Stimulated activated naive B cell treated with anti-CD40 and anti-IgM and Interleukin-4, amounts not matched to agents 10 μg/mL and 1 μg/mL and 100 μg/mL, for 72 hours (primary cell): ENCODE measurements at regions not wholly inside any gene's neighbourhood (a gene's known extent, or its start where the extent isn't known, plus 50 kb on each side); places are given as distances from the start of the nearest gene placed in this dataset.
"Not testable (repeated sequence)": the region's sequence is repeated elsewhere in the genome, so short reads cannot be mapped to it uniquely, and the experiment has no call there.

ENCODE experiments used
- ATAC-seq, 2 donors: fragments of 150-1000 bp; cut with Tn5 transposase; replicated peaks; 2 replicates each; pipeline ENCODE4 v1.10.0; 2021; ENCODE audit warnings: moderate library complexity in 1 of 2
- DNase-seq: peaks from one replicate; pipeline ENCODE4 v3.0.0; 2021
- H3K27ac Mint-ChIP-seq: one replicate; pipeline ENCODE4 v1.8.0; 2022; ENCODE audit warnings: mild to moderate bottlenecking, mixed read lengths
- H3K27me3 Mint-ChIP-seq, 2 donors: one replicate each; pipeline ENCODE4 v1.8.0; 2022; ENCODE audit warnings: mixed read lengths in 2 of 2
- H3K36me3 Mint-ChIP-seq, 2 donors: one replicate each; pipeline ENCODE4 v1.8.0; 2022; ENCODE audit warnings: mixed read lengths in 2 of 2, mild to moderate bottlenecking in 1 of 2
- H3K4me1 Mint-ChIP-seq, 2 donors: one replicate each; pipeline ENCODE4 v1.8.0; 2022; ENCODE audit warnings: mixed read lengths in 2 of 2, mild to moderate bottlenecking in 1 of 2
- H3K4me3 Mint-ChIP-seq, 2 donors: one replicate each; pipeline ENCODE4 v1.8.0; 2022; ENCODE audit warnings: mild to moderate bottlenecking in 2 of 2, mixed read lengths in 2 of 2, moderate library complexity in 1 of 2
- H3K9me3 Mint-ChIP-seq, 2 donors: one replicate each; pipeline ENCODE4 v1.8.0; 2022; ENCODE audit warnings: mixed read lengths in 2 of 2, mild to moderate bottlenecking in 1 of 2

DNA sequence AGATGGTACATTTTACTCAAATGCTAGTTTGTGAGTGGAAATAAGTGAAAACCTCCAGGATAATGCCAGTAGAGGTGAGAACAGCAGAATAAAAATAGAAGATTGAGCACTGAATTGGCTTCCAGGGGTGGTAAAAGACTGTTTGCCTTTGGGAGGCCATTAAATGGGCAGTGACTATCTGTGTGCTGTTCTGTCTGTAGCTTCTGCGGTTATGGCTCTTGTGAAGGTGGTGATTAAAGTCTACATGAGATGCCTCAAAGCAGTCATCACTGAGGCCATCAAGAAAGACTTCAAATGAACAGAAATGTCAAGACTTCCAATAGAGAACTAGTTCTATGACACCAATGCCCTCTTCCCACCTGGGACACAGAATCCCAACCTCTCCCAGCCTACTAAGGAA, 108.8 kb downstream of the EFHB start:
- H3K36me3 Mint-ChIP-seq: no peaks in the 10 kb centered on the region

DNA sequence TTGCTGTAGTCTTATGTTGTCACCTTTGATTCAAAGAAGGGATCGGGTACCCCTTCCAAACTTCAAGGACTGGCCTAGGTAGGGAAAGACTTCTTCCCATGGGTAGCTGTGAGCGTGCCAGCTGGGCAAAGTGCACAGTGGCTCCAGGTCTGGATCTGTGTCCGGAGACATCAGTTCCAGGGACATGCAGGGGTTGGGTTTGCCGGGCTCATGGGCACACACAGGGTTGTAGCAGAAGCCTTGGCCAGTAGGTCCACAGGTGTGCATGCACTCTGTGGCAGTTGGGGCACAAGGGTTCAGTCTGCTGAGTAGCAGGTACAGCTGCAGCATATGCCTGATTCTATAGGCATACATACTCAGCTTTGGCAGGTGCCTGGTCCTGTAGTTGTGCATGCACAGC, 111.2 kb downstream of the EFHB start:
- Mint-ChIP-seq H3K4me1 (no peaks in the 10 kb centered on the region), H3K9me3 (peaks cover 13 to 15% of the 10 kb centered on the region in 2 donors), H3K27me3 (no peaks in the 10 kb centered on the region), H3K27ac (no peak overlapping the region), H3K36me3 (no peaks in the 10 kb centered on the region), H3K4me3 (no peak overlapping the region)
- ATAC-seq (no peak), DNase-seq (no peak)

More for the DNA sequence above, 108.8 kb downstream of the EFHB start:
- DNase-seq: no peak
- no peak overlapping the region for H3K4me3 Mint-ChIP-seq
- no peak for ATAC-seq
- no peaks in the 10 kb centered on the region for H3K4me1 Mint-ChIP-seq
- no peak overlapping the region for H3K27ac Mint-ChIP-seq
- H3K9me3 Mint-ChIP-seq: peaks cover 13 to 14% of the 10 kb centered on the region in 2 donors
- H3K27me3 Mint-ChIP-seq: no peaks in the 10 kb centered on the region

DNA sequence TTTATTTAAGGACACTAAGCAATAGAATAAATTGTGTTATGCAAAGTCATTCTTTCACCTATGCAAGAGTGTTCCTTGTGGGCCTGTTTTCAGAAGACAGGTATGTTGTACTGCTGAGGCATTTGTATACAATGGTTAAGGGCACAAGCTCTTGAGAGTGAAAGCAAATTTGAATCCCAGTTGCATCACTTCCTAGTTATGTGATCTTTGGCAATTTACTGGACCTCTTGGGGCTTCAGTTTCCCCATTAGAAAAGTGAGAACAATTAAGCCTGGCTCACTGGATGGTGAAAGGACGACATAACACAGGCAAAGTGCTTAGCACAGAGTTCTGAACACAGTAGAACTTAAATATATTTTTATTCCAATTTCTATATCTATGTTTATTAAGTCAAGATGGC, 117.4 kb downstream of the EFHB start:
- H3K9me3 Mint-ChIP-seq: peaks cover 0 to 5% of the 10 kb centered on the region in 2 donors
- H3K4me3 Mint-ChIP-seq: no peak overlapping the region
- no peaks in the 10 kb centered on the region for H3K36me3 Mint-ChIP-seq
- H3K4me1 Mint-ChIP-seq: no peaks in the 10 kb centered on the region
- ATAC-seq (no peak), DNase-seq (no peak)
- no peaks in the 10 kb centered on the region for H3K27me3 Mint-ChIP-seq
- H3K27ac Mint-ChIP-seq: no peak overlapping the region

DNA sequence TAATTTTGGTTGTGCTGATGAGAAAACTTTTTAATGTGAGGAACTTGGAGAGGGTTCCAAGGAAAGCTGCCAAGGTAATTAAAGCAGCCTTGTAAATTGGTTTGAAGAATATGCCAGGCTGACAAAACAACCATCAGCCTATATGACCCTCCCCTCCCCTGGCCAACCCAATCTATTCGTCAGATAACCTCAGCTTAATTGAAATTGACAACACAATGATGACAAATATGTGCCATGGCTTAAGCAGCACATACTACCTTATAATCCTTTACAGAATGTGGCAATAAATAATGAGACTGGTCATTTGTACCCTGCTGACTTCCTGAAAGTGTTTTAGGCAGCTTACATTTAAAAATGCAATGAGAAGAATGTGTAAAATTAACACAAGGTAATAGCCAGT, 118.2 kb downstream of the EFHB start:
- Mint-ChIP-seq H3K9me3 (peaks cover 0 to 1% of the 10 kb centered on the region in 2 donors), H3K4me1 (no peaks in the 10 kb centered on the region), H3K27ac (no peak overlapping the region), H3K4me3 (no peak overlapping the region), H3K27me3 (no peaks in the 10 kb centered on the region), H3K36me3 (no peaks in the 10 kb centered on the region)
- DNase-seq: no peak
- no peak for ATAC-seq

DNA sequence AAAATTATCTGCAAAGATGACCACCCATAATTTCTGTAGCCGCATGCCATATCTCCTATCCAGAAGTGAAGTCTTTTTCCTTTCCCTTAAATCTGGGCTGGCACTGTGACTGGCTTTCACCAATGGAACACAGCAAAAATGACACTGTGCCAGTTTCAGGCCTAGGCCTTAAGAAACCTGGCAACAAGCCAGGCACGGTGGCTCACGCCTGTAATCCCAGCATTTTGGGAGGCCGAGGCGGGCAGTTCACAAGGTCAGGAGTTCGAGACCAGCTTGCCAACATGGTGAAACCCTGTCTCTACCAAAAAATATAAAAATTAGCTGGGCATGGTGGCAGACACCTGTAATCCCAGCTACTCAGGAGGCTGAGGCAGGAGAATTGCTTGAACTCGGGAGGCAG, 120.3 kb downstream of the EFHB start:
- not testable (repeated sequence) for H3K9me3 Mint-ChIP-seq, H3K4me1 Mint-ChIP-seq, H3K36me3 Mint-ChIP-seq, H3K27me3 Mint-ChIP-seq, DNase-seq, H3K27ac Mint-ChIP-seq, H3K4me3 Mint-ChIP-seq, ATAC-seq

DNA sequence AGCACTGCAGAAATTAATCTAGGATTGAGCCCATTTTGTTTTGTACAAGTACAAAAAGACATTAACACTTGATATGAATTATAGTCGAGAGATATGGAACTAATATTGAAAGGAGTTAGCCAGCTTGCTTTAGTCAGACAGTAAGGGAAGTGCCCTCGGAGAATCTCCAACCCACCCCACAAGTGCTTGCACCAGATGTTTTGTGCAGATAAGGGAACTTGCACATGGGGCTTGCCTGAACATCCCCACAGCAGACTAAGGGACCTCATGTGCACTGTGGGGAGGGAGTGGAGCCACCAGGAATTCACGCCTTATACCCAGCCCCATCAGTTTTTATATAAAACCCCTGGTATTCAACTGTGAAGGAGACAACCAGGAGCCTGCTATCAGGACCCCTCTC, 122.3 kb downstream of the EFHB start:
- no peaks in the 10 kb centered on the region for H3K4me1 Mint-ChIP-seq
- no peak for ATAC-seq

DNA sequence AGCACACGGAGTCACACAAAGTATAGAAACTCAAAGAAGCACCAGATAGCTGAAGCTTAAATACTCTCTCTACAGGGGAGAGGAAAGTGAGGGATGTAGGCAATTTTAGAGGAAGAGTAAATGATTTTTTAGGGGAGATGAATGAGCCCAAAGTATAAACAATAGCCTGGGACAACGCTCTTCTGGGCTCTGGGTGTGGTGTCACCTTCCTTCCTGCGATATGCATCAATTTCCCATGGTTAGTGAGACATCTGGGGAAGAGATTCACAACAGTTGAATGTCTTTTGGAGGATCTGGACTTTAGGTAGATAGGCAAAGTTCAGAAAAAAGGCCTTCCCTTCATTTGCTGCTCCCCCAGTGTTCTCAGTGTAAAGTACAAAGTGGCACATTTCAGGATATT, 125.2 kb downstream of the EFHB start:
- Mint-ChIP-seq H3K27ac (no peak overlapping the region), H3K9me3 (peaks cover 6% of the 10 kb centered on the region in 2 donors), H3K4me1 (no peaks in the 10 kb centered on the region), H3K36me3 (peaks cover 4 to 6% of the 10 kb centered on the region in 2 donors), H3K27me3 (peaks cover 5 to 7% of the 10 kb centered on the region in 2 donors), H3K4me3 (no peak overlapping the region)
- ATAC-seq: no peak
- no peak for DNase-seq

More for the DNA sequence above, 122.3 kb downstream of the EFHB start:
- Mint-ChIP-seq H3K27me3 (no peaks in the 10 kb centered on the region), H3K36me3 (no peaks in the 10 kb centered on the region), H3K27ac (no peak overlapping the region), H3K9me3 (no peaks in the 10 kb centered on the region), H3K4me3 (no peak overlapping the region)
- DNase-seq: no peak

DNA sequence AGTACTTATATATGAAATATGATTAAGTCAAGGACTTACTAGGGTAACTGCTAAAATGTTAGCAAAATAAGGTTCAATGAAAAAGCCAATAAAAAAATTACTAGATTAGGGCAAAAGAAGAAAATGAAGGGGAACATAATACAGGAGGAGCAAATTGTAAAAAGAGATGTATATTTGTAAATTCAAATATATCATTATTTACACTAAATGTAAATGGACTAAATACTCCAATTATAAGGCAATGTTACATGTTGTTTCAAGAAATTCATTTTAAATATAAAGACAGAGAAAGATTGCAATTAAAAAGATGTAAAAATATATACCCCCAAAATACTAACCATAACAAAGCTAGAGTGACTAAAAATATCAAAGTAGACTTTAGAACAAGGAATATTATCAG, 134.1 kb downstream of the EFHB start:
- peaks cover 4 to 12% of the 10 kb centered on the region in 2 donors for H3K36me3 Mint-ChIP-seq
- H3K9me3 Mint-ChIP-seq: peaks cover 22 to 40% of the 10 kb centered on the region in 2 donors
- H3K4me3 Mint-ChIP-seq: no peak overlapping the region
- no peak for ATAC-seq
- no peak for DNase-seq
- H3K27me3 Mint-ChIP-seq: peaks cover 5 to 14% of the 10 kb centered on the region in 2 donors
- peaks cover 0 to 4% of the 10 kb centered on the region in 2 donors for H3K4me1 Mint-ChIP-seq
- H3K27ac Mint-ChIP-seq: no peak overlapping the region

DNA sequence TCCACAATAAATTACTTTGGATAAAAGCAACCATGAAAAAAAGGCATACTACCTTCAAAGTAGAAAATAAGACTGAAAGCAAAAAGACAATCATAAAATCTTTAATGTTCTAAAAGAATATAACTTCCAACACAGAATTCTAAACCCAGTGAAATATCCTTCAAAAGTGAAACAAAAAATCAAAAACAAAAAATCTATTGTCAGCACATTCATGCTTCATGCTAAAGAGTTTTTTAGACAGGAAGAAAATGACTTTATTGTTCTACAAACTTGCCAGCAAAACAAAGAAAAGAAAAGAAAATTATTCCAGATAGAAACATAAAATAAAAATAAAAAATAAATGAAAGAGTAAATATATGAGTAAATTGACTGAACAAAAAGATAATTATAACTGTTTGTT, 134.9 kb downstream of the EFHB start:
- Mint-ChIP-seq H3K27ac (no peak overlapping the region), H3K27me3 (peaks cover 2 to 13% of the 10 kb centered on the region in 2 donors), H3K4me1 (peaks cover 0 to 4% of the 10 kb centered on the region in 2 donors), H3K4me3 (no peak overlapping the region), H3K9me3 (peaks cover 19 to 37% of the 10 kb centered on the region in 2 donors), H3K36me3 (peaks cover under 1 to 9% of the 10 kb centered on the region in 2 donors)
- ATAC-seq: no peak
- no peak for DNase-seq

DNA sequence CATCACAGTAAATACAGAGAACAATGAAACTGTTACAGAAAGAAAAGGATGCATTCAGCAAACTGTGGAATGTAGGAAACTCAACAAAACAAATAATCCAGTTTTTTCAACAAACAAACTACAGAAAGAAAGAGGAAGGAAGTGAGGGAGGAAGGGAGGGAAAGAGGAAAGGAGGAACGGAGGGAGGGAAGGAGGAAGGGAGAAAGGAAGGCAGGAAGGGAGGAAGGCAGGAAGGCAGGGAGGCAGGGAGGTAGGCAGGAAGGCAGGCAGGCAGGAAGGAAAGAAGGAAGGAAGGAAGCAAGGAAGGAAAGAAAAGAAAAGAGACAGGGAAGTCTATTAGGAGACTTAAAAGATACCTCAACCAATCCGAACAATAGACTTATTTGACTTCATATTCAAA, 135.7 kb downstream of the EFHB start:
- DNase-seq (no peak), ATAC-seq (no peak)
- Mint-ChIP-seq H3K36me3 (peaks cover 0 to 5% of the 10 kb centered on the region in 2 donors), H3K9me3 (peaks cover 11 to 30% of the 10 kb centered on the region in 2 donors), H3K4me3 (no peak overlapping the region), H3K27ac (no peak overlapping the region), H3K27me3 (peaks cover 0 to 13% of the 10 kb centered on the region in 2 donors), H3K4me1 (peaks cover 0 to 4% of the 10 kb centered on the region in 2 donors)

DNA sequence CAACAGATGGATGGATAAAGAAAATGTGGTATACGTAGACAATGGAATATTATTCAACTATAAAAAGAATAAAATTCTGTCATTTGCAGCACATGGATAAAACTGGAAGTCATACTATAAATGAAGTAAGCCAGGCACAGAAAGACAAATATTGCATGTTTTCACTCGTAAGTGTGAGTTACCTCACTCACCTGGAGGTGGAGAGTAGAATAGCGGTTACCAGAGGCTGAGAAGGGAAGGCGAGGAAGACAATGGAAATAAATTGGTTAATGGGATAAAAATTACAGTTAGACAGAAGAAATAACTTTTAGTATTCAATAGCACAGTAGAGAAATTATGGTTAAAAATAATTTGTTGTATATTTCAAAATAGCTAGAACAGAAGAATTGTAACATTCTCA, 141.6 kb downstream of the EFHB start:
- DNase-seq (no peak), ATAC-seq (no peak)
- Mint-ChIP-seq H3K27ac (no peak overlapping the region), H3K9me3 (no peaks in the 10 kb centered on the region), H3K4me3 (no peak overlapping the region), H3K27me3 (peaks cover 3 to 13% of the 10 kb centered on the region in 2 donors), H3K4me1 (peaks cover 0 to 4% of the 10 kb centered on the region in 2 donors), H3K36me3 (no peaks in the 10 kb centered on the region)

DNA sequence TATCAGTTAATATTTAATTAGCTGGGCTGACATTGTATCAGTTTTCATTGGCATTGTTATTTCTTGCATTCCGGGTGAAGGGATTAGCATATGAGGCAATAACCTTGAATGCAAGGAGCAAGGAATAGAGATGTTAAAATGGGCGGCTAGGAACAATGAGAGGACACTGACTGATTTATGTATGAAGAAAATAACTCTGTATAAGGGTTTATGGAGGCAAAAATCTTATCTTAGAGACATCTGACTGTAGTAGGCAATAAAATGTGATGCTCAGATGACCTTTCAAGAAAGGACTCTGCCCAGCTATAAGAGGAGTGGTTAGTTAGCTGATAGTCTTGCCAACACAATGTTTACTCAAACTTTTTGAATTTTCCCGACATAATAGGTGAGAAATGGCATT, 158.3 kb downstream of the EFHB start:
- Mint-ChIP-seq H3K4me3 (no peak overlapping the region), H3K9me3 (peaks cover 2 to 3% of the 10 kb centered on the region in 2 donors), H3K4me1 (no peaks in the 10 kb centered on the region), H3K27me3 (peaks cover 0 to 5% of the 10 kb centered on the region in 2 donors), H3K27ac (no peak overlapping the region), H3K36me3 (peaks cover 0 to 3% of the 10 kb centered on the region in 2 donors)
- ATAC-seq: no peak
- DNase-seq: no peak

DNA sequence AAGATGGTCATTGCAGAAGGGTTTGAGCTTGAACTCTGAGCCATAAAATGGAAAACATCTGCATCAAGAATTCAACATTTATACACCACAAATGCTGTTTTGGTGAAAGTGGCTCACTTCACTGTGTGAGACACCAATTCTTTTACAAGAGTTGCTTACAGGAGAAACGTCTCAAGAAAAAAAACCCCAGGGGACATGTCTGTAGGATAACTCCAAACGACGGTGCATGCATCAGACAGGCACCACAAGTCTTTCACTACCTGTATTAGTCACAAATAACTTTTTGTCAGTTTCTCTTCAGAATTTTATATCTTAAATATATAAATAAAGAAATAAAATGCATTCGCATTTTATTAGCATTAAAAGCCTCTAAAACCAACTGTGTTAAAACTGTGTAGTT, 164.3 kb downstream of the EFHB start:
- ATAC-seq (peak; percentile 53 to 75), DNase-seq (no peak)
- H3K4me1 Mint-ChIP-seq: no peaks in the 10 kb centered on the region
- no peak overlapping the region for H3K4me3 Mint-ChIP-seq
- H3K27ac Mint-ChIP-seq: no peak overlapping the region
- H3K9me3 Mint-ChIP-seq: no peaks in the 10 kb centered on the region
- peaks cover 0 to 5% of the 10 kb centered on the region in 2 donors for H3K27me3 Mint-ChIP-seq
- no peaks in the 10 kb centered on the region for H3K36me3 Mint-ChIP-seq

DNA sequence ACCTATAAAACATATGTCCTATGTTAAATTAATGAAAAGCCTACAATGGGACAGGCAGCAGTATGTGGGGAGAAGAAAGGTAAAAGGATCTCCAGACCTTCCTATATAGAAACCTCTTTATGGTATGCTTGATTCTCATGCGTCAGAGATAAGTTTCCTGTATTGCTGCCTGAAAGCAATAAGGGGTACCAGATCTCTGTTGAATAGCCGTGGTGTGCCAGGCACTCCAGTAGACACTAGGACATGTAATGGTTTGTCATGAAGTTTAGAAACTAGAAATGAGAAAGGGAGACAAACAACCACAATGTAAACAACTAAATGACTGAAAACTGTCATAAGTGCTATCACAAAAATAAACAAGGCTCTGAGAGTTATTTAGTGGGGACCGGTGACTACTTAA, 168.1 kb downstream of the EFHB start:
- no peaks in the 10 kb centered on the region for H3K4me1 Mint-ChIP-seq

DNA sequence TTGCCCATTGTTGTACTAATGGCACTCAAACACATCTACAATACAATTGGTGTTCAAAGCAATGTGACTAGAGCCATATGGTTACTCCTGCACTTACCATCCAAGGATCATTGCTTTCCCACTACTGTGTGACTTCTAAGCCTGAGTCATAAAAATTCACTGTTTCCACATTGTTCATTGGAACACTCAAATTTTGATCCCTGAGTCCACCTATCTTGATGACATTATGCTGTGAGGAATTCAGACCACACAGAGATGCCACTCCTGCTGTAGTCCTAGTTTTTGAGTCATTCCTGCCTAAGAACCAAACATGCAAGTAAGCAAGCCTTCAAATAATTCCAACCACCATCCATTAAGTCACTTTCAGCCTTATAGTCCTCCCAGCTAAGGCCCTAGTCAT, 176.2 kb downstream of the EFHB start:
- H3K36me3 Mint-ChIP-seq: peaks cover 0 to 4% of the 10 kb centered on the region in 2 donors
- H3K27me3 Mint-ChIP-seq: no peaks in the 10 kb centered on the region
- H3K4me1 Mint-ChIP-seq: no peaks in the 10 kb centered on the region
- H3K4me3 Mint-ChIP-seq: no peak overlapping the region
- DNase-seq: no peak
- ATAC-seq: no peak
- H3K9me3 Mint-ChIP-seq: peaks cover 3 to 8% of the 10 kb centered on the region in 2 donors
- H3K27ac Mint-ChIP-seq: no peak overlapping the region

More for the DNA sequence above, 168.1 kb downstream of the EFHB start:
- DNase-seq: no peak
- ATAC-seq: no peak
- Mint-ChIP-seq H3K27me3 (peaks cover 0 to 5% of the 10 kb centered on the region in 2 donors), H3K4me3 (no peak overlapping the region), H3K9me3 (peaks cover 0 to 5% of the 10 kb centered on the region in 2 donors), H3K27ac (no peak overlapping the region), H3K36me3 (peaks cover 0 to 4% of the 10 kb centered on the region in 2 donors)
